ENCODE measurements at regions not wholly inside any gene's neighbourhood (a gene's known extent, or its start where the extent isn't known, plus 50 kb on each side); places are given as distances from the start of the nearest gene placed in this dataset.

GRCh38 chr10:94047293-94047692 lies 53.6 kb downstream of the PLCE1 start:
- Histone ChIP-seq H3K4me1 (ENCODE audit: insufficient read depth) (no peaks in the 10 kb centered on the region), H4K20me1 (replicated peaks; ENCODE audit: insufficient read depth) (no peaks in the 10 kb centered on the region), H3K4me3 (no peak overlapping the region), H3K9me2 (ENCODE audit: insufficient read depth) (no peaks in the 10 kb centered on the region), H3F3A (replicated peaks; ENCODE audit: low read depth) (no peaks in the 10 kb centered on the region), H2AFZ (no peak overlapping the region), H3K79me2 (replicated peaks; ENCODE audit: insufficient read depth) (no peaks in the 10 kb centered on the region), H3K27me3 (ENCODE audit: insufficient read depth) (no peaks in the 10 kb centered on the region), H3K36me3 (ENCODE audit: insufficient read depth) (no peaks in the 10 kb centered on the region), H3K27ac (ENCODE audit: low read depth) (no peak overlapping the region), H3K4me2 (no peak overlapping the region)
- no peak for TF ChIP-seq ZNF331 (CRISPR knock-in tag; IDR thresholded peaks at IDR 0.05; ENCODE audit: low read depth)
- TF ChIP-seq JUNB (IDR thresholded peaks at IDR 0.05; ENCODE audit: unreplicated experiment) = no peak
- TF ChIP-seq STAT1 (IDR thresholded peaks at IDR 0.05; ENCODE audit: unreplicated experiment) = no peak
- no peak for TF ChIP-seq ZNF114 (CRISPR knock-in tag; IDR thresholded peaks at IDR 0.05)
- no peak for TF ChIP-seq ZNF462 (CRISPR knock-in tag; IDR thresholded peaks at IDR 0.05)
- no peak for TF ChIP-seq CTCF (conservative IDR thresholded peaks at IDR 0.05; ENCODE audit: low read depth in 2 of 2)
- no peak for TF ChIP-seq REST (IDR thresholded peaks at IDR 0.05; ENCODE audit: unreplicated experiment)
- TF ChIP-seq EZH2 (IDR thresholded peaks at IDR 0.05; ENCODE audit: low read depth, unreplicated experiment) = no peak
- TF ChIP-seq POLR2AphosphoS5 (IDR thresholded peaks at IDR 0.05; ENCODE audit: low read depth) = no peak
- TF ChIP-seq EZH2phosphoT487 (IDR thresholded peaks at IDR 0.05; ENCODE audit: unreplicated experiment) = no peak
- TF ChIP-seq ETS1 (IDR thresholded peaks at IDR 0.05) = no peak
- TF ChIP-seq CREB1 (CRISPR knock-in tag; IDR thresholded peaks at IDR 0.05; ENCODE audit: low read depth) = no peak
- TF ChIP-seq NANOG (IDR thresholded peaks at IDR 0.05; ENCODE audit: borderline replicate concordance) = no peak
- ATAC-seq (no peak), DNase-seq (ENCODE audit: low spot score) (no peak)
- Mint-ChIP-seq H3K9me3 (no peaks in the 10 kb centered on the region), H3K27me3 (ENCODE audit: insufficient read depth, low read depth, poor library complexity) (no peaks in the 10 kb centered on the region), H3K27ac (no peak overlapping the region), H3K36me3 (ENCODE audit: low read depth) (no peaks in the 10 kb centered on the region), H3K4me3 (no peak overlapping the region), H3K4me1 (peaks cover 4% of the 10 kb centered on the region; the same call in 2 of the 3 replicates)

Measured in GM23338 (cell line).